SKM-1 (cell line): ENCODE measurements at regions not wholly inside any gene's neighbourhood (a gene's known extent, or its start where the extent isn't known, plus 50 kb on each side); places are given as distances from the start of the nearest gene placed in this dataset.
"Not testable (repeated sequence)": the region's sequence is repeated elsewhere in the genome, so short reads cannot be mapped to it uniquely, and the experiment has no call there.

Experiments used
- DNase-seq: peaks from one replicate; lab custom pipeline; 2025; ENCODE audit not compliant: unreplicated experiment; lab: John Stamatoyannopoulos, UW

DNA sequence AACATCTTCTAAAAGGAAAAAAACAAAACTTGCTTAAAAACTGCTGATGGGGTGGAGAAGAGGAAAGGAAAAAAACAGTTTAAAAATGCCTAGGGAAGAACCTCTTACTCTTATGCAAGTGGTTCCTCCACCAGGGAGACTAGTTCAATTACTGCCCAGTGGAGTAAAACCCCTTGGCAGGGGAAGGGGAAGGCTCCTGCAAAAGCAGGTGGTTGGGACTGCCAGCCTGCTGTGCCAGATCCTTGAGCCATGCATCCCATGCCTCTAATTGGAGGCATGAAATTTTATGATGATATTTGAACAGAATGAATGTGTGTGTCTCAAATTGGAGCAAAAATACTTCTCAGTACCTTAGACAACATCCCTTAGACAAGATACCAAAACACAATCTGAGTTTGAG lies 118.8 kb downstream of the FSCB start:
- no peak for DNase-seq

DNA sequence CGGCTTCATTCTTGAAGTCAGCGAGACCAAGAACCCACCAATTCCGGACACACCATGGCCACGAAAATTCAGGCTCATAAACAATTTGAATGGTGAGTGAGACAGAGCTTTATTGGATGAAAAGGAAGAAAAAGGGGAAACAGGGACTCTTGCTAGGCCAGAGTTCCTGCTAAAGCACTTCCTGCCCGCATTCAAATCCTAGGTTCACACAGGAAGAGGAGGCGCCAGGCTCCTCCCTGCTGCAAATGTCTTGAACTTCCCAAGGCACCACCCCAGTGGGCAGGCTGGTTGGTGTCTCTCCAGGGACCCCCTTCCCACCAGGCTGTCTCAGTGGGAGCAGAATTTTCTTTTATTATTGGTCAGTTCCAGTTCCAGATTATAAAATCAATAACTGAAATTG lies 121.2 kb downstream of the FSCB start:
- DNase-seq, result no peak

DNA sequence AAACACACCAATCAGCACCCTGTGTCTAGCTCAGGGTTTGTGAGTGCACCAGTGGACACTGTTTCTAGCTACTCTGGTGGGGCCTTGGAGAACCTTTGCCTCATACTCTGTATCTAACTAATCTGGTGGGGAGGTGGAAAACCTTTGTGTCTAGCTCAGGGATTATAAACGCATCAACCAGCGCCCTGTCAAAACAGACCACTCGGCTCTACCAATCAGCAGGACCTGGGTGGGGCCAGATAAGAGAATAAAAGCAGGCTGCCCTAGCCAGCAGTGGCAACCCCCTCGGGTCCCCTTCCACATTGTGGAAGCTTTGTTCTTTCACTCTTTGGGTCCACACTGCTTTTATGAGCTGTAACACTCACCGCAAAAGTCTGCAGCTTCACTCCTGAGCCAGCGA lies 121.8 kb downstream of the FSCB start:
- DNase-seq, result not testable (repeated sequence)

DNA sequence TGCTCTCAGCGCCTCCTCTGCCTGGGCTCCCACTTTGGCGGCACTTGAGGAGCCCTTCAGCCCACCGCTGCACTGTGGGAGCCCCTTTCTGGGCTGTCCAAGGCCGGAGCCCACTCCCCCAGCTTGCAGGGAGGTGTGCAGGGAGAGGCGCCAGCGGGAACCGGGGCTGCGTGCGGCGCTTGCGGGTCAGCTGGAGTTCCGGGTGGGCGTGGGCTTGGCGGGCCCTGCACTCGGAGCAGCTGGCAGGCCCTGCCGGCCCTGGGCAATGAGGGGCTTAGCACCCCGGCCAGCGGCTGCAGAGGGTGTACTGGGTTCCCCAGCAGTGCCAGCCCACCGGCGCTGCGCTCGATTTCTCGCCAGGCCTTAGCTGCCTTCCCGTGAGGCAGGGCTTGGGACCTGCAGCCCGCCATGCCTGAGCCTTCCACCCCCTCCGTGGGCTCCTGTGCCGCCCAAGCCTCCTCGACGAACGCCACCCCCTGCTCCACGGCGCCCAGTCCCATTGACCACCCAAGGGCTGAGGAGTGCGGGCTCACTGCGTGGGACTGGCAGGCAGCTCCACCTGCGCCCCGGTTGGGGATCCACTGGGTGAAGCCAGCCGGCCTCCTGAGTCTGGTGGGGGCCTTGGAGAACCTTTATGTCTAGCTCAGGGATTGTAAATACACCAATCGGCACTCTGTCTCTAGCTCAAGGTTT lies 122.3 kb downstream of the FSCB start:
- DNase-seq, result not testable (repeated sequence)

DNA sequence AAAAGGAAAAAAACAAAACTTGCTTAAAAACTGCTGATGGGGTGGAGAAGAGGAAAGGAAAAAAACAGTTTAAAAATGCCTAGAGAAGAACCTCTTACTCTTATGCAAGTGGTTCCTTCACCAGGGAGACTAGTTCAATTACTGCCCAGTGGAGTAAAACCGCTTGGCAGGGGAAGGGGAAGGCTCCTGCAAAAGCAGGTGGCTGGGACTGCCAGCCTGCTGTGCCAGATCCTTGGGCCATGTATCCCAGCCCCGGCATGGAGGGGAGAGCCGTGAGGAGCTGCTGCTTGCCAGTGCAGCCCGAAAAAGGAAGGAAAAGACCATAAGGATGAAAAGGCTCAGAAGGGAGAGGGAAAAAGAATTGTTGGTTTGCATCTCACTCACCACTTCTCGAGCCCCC lies 123.0 kb downstream of the FSCB start:
- no peak for DNase-seq

DNA sequence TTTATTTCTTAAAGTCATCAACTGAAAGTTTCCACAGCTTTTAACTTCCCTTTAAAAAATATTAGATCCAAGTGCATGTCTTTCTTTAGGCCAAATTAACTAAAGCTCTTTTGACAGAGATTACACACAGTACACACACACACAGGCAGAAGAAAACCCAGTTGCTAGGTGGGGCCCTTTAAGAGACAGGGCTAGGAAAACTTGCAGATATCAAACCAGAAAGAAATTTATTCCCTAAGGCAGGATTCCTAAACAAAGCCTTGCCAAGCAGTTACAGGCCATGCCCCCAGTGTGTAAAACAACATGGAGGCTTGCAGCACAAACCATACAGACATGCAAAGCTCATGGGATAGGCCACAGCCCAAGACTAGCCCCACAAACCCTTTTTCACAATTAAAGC lies 123.4 kb downstream of the FSCB start:
- DNase-seq, result no peak

DNA sequence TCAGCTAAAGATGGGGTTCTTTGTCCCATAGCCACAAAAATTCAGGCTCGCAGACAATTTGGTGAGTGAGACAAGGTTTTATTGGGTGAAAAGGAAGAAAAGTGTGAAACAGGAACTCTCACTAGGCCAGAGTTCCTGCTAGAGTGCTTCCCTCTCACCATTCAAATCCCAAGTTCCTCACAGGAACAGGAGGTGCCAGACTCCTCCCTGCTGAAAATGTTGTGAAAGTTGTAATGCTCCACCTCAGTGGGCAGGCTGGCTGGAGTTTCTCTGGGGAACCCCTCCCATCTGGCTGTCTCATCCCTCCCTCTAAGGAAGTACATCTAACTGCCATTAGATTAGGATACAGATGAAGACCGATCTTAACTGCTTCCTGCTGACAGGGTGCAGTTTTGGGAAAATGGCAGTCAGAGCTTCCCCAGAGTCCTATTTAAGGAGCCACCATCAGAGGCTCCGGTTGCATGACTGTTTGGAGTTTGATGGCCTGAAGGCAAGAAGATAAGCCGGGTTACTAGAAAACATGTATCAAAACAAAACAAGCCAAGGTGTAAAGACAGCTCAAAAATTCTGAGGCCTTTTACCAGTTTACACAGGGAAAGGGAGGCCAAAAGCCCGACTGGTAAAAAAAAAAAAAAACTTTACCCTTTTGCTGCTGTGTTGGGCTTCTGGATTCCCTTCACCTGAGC lies 127.6 kb downstream of the FSCB start:
- DNase-seq, result no peak

DNA sequence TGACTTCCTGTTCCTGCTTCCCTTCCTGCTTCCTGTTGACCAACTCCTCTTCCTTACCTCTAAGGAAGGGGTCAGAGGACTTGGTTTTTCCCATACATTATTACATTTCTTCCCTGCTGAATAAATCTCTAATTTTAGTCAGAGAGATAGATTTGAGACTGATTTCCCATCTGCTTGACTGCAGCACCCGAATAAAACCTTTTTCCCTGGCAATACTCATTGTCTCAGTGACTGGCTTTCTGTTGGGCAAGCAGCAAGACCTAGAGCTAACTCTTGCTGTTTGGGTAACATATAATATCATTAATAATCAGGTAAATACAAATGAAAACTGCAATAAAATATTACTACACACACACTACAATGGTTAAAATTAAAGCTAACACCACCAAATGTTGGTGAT lies 132.2 kb downstream of the FSCB start:
- DNase-seq, result no peak

DNA sequence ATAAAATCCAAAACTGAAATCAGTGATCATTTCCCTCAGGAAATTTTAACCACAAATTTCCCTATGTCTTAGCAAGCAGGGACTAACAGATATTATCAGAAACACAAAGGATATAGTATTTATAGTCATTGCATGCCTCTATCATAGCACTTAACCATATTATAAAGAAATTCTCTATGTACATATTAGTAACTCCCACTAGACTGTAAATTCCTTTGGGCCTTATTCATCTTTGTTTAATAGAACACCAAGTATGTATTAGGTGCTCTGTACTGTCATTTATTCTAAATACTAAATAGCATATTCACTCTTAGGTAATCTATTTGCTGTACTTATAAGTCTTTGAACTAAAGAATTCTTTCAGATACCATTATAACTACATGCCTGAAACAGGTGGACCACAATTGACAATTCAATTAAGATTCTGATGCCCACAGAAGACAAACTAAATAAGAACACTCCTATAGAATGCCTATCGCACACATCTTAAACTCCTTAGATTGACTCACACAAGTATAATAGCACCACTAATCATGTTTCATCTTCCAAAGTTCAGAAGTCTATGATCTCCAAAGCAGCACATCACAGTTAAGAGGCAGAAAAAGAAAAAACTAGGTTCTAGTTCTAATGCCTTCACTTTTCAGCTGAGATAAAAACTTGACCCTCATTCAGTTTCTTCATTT lies 134.1 kb downstream of the FSCB start:
- DNase-seq, result no peak

DNA sequence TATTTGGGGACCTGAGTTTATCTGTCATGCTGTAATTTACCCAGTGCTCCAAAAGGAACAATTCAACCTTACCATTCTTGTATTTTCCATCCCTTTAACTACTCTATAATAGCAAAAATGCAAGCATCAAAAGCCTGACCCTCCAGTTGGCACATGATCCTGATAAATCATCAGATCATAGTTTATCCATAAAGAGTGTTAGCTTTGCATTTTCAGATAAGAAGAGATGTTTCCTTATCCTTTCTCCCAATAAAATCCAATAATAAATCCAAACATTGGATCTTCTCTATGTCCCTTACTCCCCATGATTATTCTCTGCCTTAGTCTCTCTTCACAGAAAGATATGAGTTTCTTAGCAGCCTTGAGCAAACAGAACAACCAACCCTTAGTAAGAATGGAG lies 134.9 kb downstream of the FSCB start:
- DNase-seq, result no peak

DNA sequence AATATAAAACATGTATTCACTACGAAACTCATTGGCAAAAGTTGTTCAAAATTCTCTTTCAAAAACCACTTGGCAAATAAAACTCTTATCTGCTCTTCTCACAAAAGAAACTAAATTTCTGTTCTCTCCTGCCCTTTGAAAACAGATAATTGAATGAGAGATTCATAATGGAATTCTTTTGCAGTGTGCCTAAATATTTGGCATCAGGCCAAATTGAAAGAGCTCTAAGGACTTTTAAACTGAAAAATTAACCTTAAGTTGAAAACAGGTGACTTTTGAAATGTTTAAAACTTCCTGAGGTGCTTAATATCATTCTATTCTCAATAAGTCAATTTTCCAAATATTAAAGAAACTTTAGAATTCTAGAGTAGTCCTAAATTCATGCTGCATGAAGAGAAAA lies 136.4 kb downstream of the FSCB start:
- no peak for DNase-seq

DNA sequence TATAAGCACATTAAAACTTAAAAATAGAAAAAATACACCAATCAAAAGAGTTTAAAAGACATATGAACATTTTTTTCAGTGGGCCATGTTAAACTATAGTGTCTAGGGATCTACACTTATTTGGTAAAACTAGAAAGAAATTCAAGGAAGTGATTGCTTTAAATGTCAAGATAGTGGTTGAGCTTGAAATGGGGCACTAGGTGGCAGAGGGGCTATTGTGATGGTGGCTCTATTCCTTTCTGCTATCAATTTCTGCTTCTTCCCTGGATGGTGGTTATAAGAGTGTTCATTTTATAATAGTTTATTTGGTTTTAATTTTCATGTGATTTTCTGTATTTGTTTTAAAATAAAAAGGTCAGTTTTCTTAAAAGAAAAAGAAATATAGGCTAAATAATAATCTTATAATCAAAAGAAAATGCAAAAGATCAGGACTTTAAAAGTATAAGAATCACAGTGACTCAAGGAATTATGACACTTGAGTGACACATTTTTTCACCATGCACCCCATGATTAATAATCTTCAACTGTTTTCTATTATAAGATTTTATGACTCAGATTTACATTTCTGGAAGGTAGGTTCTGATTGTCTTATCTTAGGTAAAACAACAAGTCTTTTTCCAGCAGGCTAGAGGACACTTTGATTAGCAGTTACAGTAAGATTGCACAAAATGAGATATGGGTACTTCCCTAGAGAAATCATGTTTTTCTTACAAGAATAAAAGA lies 137.5 kb downstream of the FSCB start:
- no peak for DNase-seq

DNA sequence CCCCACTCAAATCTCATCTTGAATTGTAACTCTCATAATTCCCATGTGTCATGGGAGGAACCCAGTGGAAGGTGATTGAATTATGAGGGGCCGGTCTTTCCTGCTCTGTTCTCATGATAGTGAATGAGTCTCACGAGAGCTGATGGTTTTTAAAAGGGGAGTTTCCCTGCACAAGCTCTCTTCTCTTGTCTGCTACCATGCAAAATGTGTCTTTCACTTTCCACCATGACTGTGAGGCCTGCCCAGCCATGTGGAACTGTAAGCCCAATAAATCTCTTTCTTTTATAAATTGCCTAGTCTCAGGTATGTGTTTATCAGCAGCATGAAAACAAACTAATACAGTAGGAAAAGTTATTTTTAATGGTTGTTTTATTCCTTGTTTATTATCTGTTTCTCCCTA lies 146.0 kb downstream of the FSCB start:
- no peak for DNase-seq

DNA sequence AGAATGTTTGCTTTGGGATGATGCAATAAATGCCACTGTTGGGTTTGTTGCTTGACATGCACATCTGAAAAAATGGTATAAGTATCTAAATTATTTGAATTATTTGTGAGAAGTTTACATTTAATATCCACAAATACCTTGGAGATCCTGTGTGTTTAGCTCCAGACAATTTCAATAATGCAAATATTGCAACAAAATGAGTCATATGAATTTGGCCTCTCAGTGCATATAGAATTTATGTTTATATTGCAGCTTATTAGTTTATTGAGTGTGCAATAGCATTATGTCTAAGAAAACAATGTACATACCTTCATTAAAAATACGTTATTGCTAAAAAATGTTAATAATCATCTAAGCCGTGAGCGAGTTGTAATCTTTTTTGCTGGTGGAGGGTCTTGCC lies 153.3 kb downstream of the FSCB start:
- no peak for DNase-seq

DNA sequence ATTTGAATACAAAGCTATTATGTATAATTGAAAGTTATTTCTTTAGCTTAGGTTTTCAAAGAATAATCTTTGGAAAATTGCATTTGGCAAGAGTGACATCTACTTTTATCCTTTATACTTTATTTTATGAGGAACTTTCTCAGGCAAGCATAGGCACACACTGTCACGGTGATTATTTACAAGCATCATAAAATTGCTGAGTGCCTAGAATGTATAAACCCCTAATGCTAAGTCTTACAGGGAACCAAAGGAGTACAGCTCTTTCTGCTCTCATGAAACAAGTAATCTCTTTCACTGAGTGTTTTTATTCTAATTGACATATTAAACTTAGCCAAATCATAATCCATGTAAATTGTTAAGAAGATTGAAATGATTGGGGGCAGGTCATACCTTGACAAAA lies 154.9 kb downstream of the FSCB start:
- no peak for DNase-seq

DNA sequence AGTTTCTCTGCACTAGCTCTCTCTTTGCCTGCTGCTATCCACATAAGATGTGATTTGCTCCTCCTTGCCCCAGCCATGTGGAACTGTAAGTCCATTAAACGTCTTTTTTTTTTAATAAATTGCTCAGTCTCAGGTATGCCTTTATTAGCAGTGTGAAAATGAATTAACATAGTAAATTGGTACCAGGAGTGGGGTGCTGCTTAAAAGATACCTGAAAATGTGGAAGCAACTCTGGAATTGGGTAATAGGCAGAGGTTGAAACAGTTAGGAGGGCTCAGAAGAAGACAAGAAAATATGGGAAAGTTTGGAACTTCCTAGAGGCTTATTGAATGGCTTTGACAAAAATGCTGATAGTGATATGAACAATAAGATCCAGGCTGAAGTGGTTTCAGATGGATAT lies 159.8 kb downstream of the FSCB start:
- DNase-seq, result no peak

DNA sequence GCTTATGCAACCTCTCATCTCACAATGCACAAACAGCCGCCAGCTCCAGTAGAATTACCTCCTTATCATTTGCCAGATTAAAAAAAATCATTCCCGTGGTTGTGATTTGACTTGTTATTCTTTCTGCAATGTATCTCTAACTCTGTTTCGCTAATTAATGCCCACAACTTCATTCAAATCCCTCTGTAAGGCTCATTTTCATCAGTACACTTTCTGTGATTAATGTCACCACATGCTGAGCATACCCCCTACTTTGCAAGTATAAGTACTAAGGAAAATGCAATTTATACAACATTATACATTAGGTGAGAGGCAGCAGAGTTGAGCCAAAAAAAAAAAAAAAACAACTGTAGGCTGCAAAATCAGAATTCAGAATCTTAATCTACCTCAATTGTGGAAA lies 166.0 kb downstream of the FSCB start:
- DNase-seq, result no peak

DNA sequence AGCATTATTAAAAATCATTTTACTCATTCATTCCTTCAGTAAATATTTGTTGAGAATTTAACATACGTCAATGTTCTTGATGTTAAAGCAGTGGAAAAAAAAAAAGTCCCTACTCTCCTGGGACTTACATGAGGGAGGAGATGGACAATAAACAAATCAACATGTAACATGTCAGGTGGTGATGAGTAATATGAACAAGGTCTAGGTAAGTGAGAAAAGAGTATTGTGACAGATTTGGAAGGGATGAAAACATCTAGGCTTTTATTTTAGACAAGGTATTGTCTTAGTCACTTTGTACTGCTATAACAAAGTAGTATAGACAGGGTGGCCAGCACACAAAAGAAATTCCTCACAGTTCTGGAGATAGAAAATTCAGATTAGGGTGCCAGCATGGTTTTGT lies 167.2 kb downstream of the FSCB start:
- DNase-seq, result no peak

DNA sequence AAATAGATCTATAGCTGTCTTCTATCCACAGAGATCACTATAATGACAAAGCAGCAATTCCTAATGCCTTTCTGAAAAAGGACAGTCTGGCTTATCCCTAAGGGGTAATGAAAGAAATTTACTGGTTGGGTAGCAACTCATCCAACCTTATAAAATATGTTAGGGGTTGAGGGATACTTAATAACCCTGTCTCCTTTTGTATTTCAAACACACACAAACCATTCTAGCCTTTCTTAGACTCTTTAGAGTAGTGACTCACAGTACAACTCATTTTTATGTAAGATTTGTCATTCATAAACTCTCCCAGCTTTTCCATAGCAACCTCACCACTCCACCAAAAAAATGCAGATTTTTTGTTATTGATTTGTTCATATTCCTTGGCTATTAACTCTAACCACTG lies 167.9 kb downstream of the FSCB start:
- DNase-seq, result no peak

DNA sequence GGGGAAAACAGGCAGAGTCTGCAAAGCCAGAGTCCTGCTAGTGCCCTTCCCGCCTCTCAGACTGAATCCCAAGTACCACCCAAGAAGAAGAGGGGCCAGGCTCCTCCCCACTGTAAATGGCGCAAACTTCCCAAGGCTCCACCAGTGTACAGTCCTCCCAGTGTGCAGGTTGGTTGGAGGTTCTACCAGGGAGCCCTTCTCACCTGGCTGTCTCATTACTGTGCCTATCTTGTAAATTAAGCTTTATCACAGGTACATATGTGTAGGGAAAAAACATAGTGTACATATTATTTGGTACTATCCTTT lies 189.7 kb downstream of the FSCB start:
- DNase-seq, result no peak

DNA sequence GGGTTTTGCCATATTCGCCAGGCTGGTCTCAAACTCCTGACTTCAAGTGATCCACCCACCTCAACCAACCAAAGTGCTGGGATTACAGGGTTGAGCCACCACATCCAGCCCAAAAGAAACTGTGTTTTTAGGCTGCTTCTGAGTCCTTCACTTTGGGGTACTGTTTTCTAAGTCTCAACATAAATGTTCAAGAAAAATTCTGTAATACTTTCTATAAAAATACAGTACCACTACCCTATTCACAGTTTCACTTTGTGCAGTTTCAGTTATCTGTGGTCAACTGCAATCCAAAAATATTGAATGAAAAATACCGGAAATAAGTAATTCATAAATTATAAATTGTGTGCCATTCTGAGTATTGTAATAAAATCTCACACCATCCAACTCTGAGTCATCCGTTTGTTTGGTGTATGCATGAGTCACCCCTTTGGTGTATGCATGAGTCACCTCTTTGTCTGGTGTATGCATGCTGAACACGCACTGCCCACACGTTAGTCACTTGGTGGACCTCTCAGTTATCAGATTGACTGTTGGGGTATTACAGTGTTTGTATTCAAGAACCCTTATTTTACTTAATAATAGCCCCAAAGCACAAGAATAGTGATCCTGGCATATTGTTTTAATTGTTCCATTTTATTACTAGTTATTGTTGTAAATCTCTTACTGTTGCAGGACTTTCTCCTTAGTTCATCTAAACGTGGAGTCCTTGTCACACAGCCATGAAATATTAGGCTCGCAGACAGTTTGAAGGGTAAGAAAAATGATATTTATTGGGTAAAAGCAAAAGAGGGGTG lies 190.2 kb downstream of the FSCB start:
- no peak for DNase-seq
